NCI-H1105 (cell line): ENCODE measurements at regions not wholly inside any gene's neighbourhood (a gene's known extent, or its start where the extent isn't known, plus 50 kb on each side); places are given as distances from the start of the nearest gene placed in this dataset.
"Not testable (repeated sequence)": the region's sequence is repeated elsewhere in the genome, so short reads cannot be mapped to it uniquely, and the experiment has no call there.

Experiments used
- DNase-seq: peaks from one replicate; lab custom pipeline; 2025; lab: John Stamatoyannopoulos, UW

GRCh38 chr3:140870351-140870750, 71.3 kb upstream of the SLC25A36 start:
- DNase-seq, result no peak

GRCh38 chr3:140871022-140871421, 70.6 kb upstream of the SLC25A36 start:
- no peak for DNase-seq

GRCh38 chr3:140872165-140872564, 69.5 kb upstream of the SLC25A36 start:
- DNase-seq, result not testable (repeated sequence)

GRCh38 chr3:140883428-140884040, 58.1 kb upstream of the SLC25A36 start:
- DNase-seq, result no peak

GRCh38 chr3:140885697-140886096, 55.9 kb upstream of the SLC25A36 start:
- not testable (repeated sequence) for DNase-seq
